Gastroesophageal sphincter (tissue), 3 donors: ENCODE measurements at regions not wholly inside any gene's neighbourhood (a gene's known extent, or its start where the extent isn't known, plus 50 kb on each side); places are given as distances from the start of the nearest gene placed in this dataset.

ENCODE experiments used
- EP300 ChIP-seq: sonication (generic); formaldehyde crosslinking; IDR thresholded peaks from one replicate; pipeline ENCODE4 v1.6.1; 2017; ENCODE audit warnings: antibody characterized with exemption, mild to moderate bottlenecking
- POLR2A ChIP-seq, 2 donors: fragments of 450-650 bp; IDR thresholded peaks; one replicate each; pipeline ENCODE4 v1.6.1; 2017; ENCODE audit warnings: antibody characterized with exemption in 2 of 2, mild to moderate bottlenecking in 2 of 2, moderate library complexity in 1 of 2
- TF ChIP-seq, protein P1 (sequence below), 4 experiments: fragments of 200-600 bp in 2 of 4; fragments of 450-650 bp in 2 of 4; sonication (generic) in 1 of 4; IDR thresholded peaks; one replicate each; pipeline ENCODE4 v1.5.1; 2017 to 2019; ENCODE audit warnings: antibody characterized with exemption in 4 of 4, mild to moderate bottlenecking in 2 of 4, moderate library complexity in 2 of 4

DNA sequence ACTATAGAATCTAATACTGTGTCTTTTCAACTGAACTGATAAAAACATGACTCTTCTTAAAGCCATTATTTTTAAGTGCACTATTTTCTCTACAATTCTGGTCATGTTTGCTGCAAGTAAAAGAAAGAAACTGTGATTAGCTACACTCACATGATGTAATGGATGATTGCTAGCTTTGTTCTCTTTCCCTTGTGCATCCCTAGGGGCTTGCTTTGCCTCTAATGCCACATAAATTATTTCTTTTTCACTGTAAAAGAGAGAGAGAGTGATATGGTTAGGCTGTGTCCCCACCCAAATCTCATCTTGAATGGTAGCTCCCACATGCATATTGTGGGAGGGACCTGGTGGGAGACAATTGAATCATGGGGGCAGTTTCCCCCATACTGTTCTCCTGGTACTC is 630.2 kb upstream of the NR3C2 start:
- TF ChIP-seq POLR2A (IDR thresholded peaks at IDR 0.05): no peak
- TF ChIP-seq EP300: no peak
- TF ChIP-seq, protein P1, sequence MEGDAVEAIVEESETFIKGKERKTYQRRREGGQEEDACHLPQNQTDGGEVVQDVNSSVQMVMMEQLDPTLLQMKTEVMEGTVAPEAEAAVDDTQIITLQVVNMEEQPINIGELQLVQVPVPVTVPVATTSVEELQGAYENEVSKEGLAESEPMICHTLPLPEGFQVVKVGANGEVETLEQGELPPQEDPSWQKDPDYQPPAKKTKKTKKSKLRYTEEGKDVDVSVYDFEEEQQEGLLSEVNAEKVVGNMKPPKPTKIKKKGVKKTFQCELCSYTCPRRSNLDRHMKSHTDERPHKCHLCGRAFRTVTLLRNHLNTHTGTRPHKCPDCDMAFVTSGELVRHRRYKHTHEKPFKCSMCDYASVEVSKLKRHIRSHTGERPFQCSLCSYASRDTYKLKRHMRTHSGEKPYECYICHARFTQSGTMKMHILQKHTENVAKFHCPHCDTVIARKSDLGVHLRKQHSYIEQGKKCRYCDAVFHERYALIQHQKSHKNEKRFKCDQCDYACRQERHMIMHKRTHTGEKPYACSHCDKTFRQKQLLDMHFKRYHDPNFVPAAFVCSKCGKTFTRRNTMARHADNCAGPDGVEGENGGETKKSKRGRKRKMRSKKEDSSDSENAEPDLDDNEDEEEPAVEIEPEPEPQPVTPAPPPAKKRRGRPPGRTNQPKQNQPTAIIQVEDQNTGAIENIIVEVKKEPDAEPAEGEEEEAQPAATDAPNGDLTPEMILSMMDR (IDR thresholded peaks at IDR 0.05): no peak
